Effector memory CD8-positive, alpha-beta T cell (primary cell): ENCODE measurements at regions not wholly inside any gene's neighbourhood (a gene's known extent, or its start where the extent isn't known, plus 50 kb on each side); places are given as distances from the start of the nearest gene placed in this dataset.

Experiments
- ATAC-seq: fragments of 150-1000 bp; cut with Tn5 transposase; replicated peaks from 2 replicates; pipeline ENCODE4 v1.10.0; 2021; ENCODE audit warnings: mild to moderate bottlenecking, moderate library complexity
- DNase-seq, 3 experiments: peaks; one replicate each; pipeline ENCODE4 v3.0.0; 2021
- H3K27ac Mint-ChIP-seq, 2 donors: one replicate each; pipeline ENCODE4 v1.8.0; 2022; ENCODE audit warnings: mild to moderate bottlenecking in 2 of 2, mixed read lengths in 2 of 2, moderate library complexity in 2 of 2
- H3K27me3 Mint-ChIP-seq, 2 donors: one replicate each; pipeline ENCODE4 v1.8.0; 2022; ENCODE audit warnings: mixed read lengths in 2 of 2
- H3K36me3 Mint-ChIP-seq: one replicate; pipeline ENCODE4 v1.8.0; 2022; ENCODE audit warnings: mild to moderate bottlenecking, moderate library complexity, mixed read lengths; ENCODE audit not compliant: insufficient read depth
- H3K4me1 Mint-ChIP-seq, 2 donors: one replicate each; pipeline ENCODE4 v1.8.0; 2022; ENCODE audit warnings: low read depth in 2 of 2, mixed read lengths in 2 of 2
- H3K4me3 Mint-ChIP-seq, 2 donors: one replicate each; pipeline ENCODE4 v1.8.0; 2022; ENCODE audit warnings: mild to moderate bottlenecking in 2 of 2, mixed read lengths in 2 of 2, moderate library complexity in 2 of 2
- H3K9me3 Mint-ChIP-seq, 2 donors: one replicate each; pipeline ENCODE4 v1.8.0; 2022; ENCODE audit warnings: mixed read lengths in 2 of 2

DNA sequence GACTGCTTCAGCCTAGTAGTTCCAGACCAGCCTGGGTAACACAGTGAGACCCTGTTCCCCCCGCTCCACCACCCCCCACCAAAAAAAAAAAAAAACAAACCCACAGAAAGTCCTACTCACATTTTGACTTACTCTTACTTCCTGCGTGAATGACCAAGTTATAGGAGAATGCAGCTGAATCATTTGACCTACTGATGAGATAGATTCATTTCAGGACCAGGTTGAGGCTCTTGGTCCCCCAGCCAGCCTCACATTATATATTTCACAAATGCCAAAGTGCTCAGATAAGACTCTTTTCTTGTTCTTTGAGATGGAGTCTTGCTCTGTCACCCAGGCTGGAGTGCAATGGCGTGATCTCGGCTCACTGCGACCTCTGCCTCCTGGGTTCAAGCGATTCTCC lies 70.2 kb downstream of the KLF5 start:
- Mint-ChIP-seq H3K4me3 (no peak overlapping the region), H3K4me1 (no peaks in the 10 kb centered on the region), H3K36me3 (no peaks in the 10 kb centered on the region), H3K9me3 (no peaks in the 10 kb centered on the region), H3K27me3 (peaks cover 18 to 21% of the 10 kb centered on the region in 2 donors), H3K27ac (no peak overlapping the region)
- no peak for ATAC-seq
- DNase-seq = no peak
